HG03060 (cell line): ENCODE measurements at regions not wholly inside any gene's neighbourhood (a gene's known extent, or its start where the extent isn't known, plus 50 kb on each side); places are given as distances from the start of the nearest gene placed in this dataset.

Experiments used
- ATAC-seq: cut with Tn5 transposase; IDR thresholded peaks from one replicate; pipeline ENCODE4 v1.9.1; 2021; ENCODE audit warnings: low read depth, moderate number of reproducible peaks; ENCODE audit not compliant: unreplicated experiment

- no peak for ATAC-seq
Measured at GRCh38 chr13:104411141-104411765, 1345.0 kb upstream of the SLC10A2 start.

- no peak for ATAC-seq
Measured at GRCh38 chr13:104408733-104409132, 1342.5 kb upstream of the SLC10A2 start.

GRCh38 chr13:104404325-104404724 is 1338.1 kb upstream of the SLC10A2 start:
- no peak for ATAC-seq

- ATAC-seq = no peak
Measured at GRCh38 chr13:104389691-104390090, 1323.5 kb upstream of the SLC10A2 start.

- ATAC-seq = no peak
Measured at GRCh38 chr13:104387510-104387909, 1321.3 kb upstream of the SLC10A2 start.

- no peak for ATAC-seq
Measured at GRCh38 chr13:104385404-104385803, 1319.2 kb upstream of the SLC10A2 start.

- ATAC-seq = no peak
Measured at GRCh38 chr13:104382951-104383350, 1316.7 kb upstream of the SLC10A2 start.

GRCh38 chr13:104376588-104376987 is 1310.4 kb upstream of the SLC10A2 start:
- ATAC-seq = no peak

- no peak for ATAC-seq
Measured at GRCh38 chr13:104375614-104376013, 1309.4 kb upstream of the SLC10A2 start.

GRCh38 chr13:104372095-104372655 is 1306.0 kb upstream of the SLC10A2 start:
- ATAC-seq = no peak

- ATAC-seq = no peak
Measured at GRCh38 chr13:104365430-104365829, 1299.2 kb upstream of the SLC10A2 start.

- no peak for ATAC-seq
Measured at GRCh38 chr13:104357672-104358354, 1291.6 kb upstream of the SLC10A2 start.

GRCh38 chr13:104357174-104357573 is 1291.0 kb upstream of the SLC10A2 start:
- ATAC-seq = no peak

GRCh38 chr13:104355041-104355670 is 1288.9 kb upstream of the SLC10A2 start:
- ATAC-seq = no peak

GRCh38 chr13:104327211-104327610 is 1261.0 kb upstream of the SLC10A2 start:
- ATAC-seq = no peak

GRCh38 chr13:104326523-104326922 is 1260.3 kb upstream of the SLC10A2 start:
- no peak for ATAC-seq

GRCh38 chr13:104321756-104322155 is 1255.5 kb upstream of the SLC10A2 start:
- ATAC-seq = no peak

- ATAC-seq = no peak
Measured at GRCh38 chr13:104320446-104320845, 1254.2 kb upstream of the SLC10A2 start.

- ATAC-seq = no peak
Measured at GRCh38 chr13:104318121-104318520, 1251.9 kb upstream of the SLC10A2 start.

- no peak for ATAC-seq
Measured at GRCh38 chr13:104315606-104316005, 1249.4 kb upstream of the SLC10A2 start.

GRCh38 chr13:104314926-104315535 is 1248.8 kb upstream of the SLC10A2 start:
- no peak for ATAC-seq
